HCT116 (cell line): ENCODE measurements at regions not wholly inside any gene's neighbourhood (a gene's known extent, or its start where the extent isn't known, plus 50 kb on each side); places are given as distances from the start of the nearest gene placed in this dataset.

Source experiments
- ATAC-seq: fragments of 200-7000 bp; cut with Tn5 transposase; 2 replicates; pipeline ENCODE4 v1.9.1; 2020; ENCODE audit warnings: mild to moderate bottlenecking, moderate library complexity
- BruUV-seq: library from RNA; stranded (reverse); fragments of 400-500 nt; replicated peaks from 2 replicates; lab custom pipeline; 2021; lab: Mats Ljungman, UMichigan
- CTCF ChIA-PET: fragments of 300-600 bp; sonication (Branson Sonifier 250); formaldehyde crosslinking; loops from one replicate; lab custom pipeline; 2021; ENCODE audit warnings: antibody characterized with exemption; lab: Charles Lee
- POLR2A ChIA-PET: fragments of 300-600, 350-600 bp; sonication (Branson Sonifier 250); formaldehyde crosslinking; loops from one replicate; lab custom pipeline; 2021; ENCODE audit warnings: antibody characterized with exemption; lab: Charles Lee
- RAD21 ChIA-PET, 2 experiments: fragments of 300-600 bp; sonication (Branson Sonifier 250); formaldehyde crosslinking; loops; one replicate each; lab custom pipeline; 2023; ENCODE audit warnings: low total read pairs in 2 of 2; ENCODE audit not compliant: uncharacterized antibody in 2 of 2, unreplicated experiment in 2 of 2, low non-redundant PET in 1 of 2; lab: Charles Lee
- DNase-seq: peaks from one replicate; pipeline ENCODE4 v3.0.0-alpha.2; 2010; ENCODE audit warnings: low read depth, low spot score
- H2AFZ ChIP-seq: fragments of 200-600 bp; shearing (Covaris generic), sonication (generic); 2 replicates; pipeline ENCODE4 v1.6.1; 2017; ENCODE audit warnings: low read depth, mixed run types, mixed read lengths, antibody characterized with exemption, low read length; ENCODE audit not compliant: poor library complexity, severe bottlenecking
- H3K27ac ChIP-seq: 2 replicates; pipeline ENCODE4 v1.5.1; 2012; ENCODE audit warnings: low read depth, low read length
- H3K27me3 ChIP-seq: fragments of 200-600 bp; sonication (generic); 2 replicates; pipeline ENCODE4 v1.6.1; 2016; ENCODE audit warnings: mixed run types, low read length, mixed read lengths; ENCODE audit not compliant: insufficient read depth
- H3K36me3 ChIP-seq, 2 experiments: fragments of 200-500 bp in 1 of 2; fragments of 200-600 bp in 1 of 2; sonication (Bioruptor generic) in 1 of 2; sonication (generic) in 1 of 2; 2 replicates each; pipeline versions ENCODE4 v1.5.1 to v1.6.1; 2014 to 2016; ENCODE audit warnings: low read length in 2 of 2, inconsistent platforms in 1 of 2, mixed read lengths in 1 of 2, mixed run types in 1 of 2; ENCODE audit not compliant: insufficient read depth in 2 of 2, control insufficient read depth in 1 of 2
- H3K4me1 ChIP-seq, 2 experiments: fragments of 200-600 bp in 1 of 2; sonication (generic) in 1 of 2; 2 replicates each; pipeline versions ENCODE4 v1.5.1 to v1.6.1; 2012 to 2017; ENCODE audit warnings: low read length in 2 of 2, inconsistent platforms in 1 of 2, mild to moderate bottlenecking in 1 of 2, mixed read lengths in 1 of 2, mixed run types in 1 of 2, moderate library complexity in 1 of 2; ENCODE audit not compliant: insufficient read depth in 2 of 2, control insufficient read depth in 1 of 2
- H3K4me2 ChIP-seq: fragments of 200-600 bp; sonication (generic); 2 replicates; pipeline ENCODE4 v1.6.1; 2017; ENCODE audit warnings: mixed run types, low read length, mixed read lengths
- H3K4me3 ChIP-seq, 2 experiments: fragments of 200-600 bp in 1 of 2; sonication (generic) in 1 of 2; replicated peaks in 1 of 2; 2 replicates each; pipeline ENCODE4 v1.5.1; 2011 to 2016; ENCODE audit warnings: low read length in 2 of 2, control low read depth in 1 of 2, low read depth in 1 of 2, mild to moderate bottlenecking in 1 of 2, mixed read lengths in 1 of 2, mixed run types in 1 of 2
- H3K79me2 ChIP-seq: fragments of 200-600 bp; sonication (generic); 2 replicates; pipeline ENCODE4 v1.6.1; 2017; ENCODE audit warnings: mild to moderate bottlenecking, mixed run types, low read length, moderate library complexity, mixed read lengths; ENCODE audit not compliant: insufficient read depth
- H3K9ac ChIP-seq: fragments of 200-600 bp; sonication (generic); 2 replicates; pipeline ENCODE4 v1.6.1; 2016; ENCODE audit warnings: low read length, mixed read lengths
- H3K9me2 ChIP-seq: fragments of 200-600 bp; sonication (generic), shearing (Covaris generic); 2 replicates; pipeline ENCODE4 v1.6.1; 2017; ENCODE audit warnings: mixed run types, mild to moderate bottlenecking, moderate library complexity; ENCODE audit not compliant: insufficient read depth
- H3K9me3 ChIP-seq, 2 experiments: fragments of 200-500 bp in 1 of 2; fragments of 200-600 bp in 1 of 2; sonication (Bioruptor generic) in 1 of 2; sonication (generic) in 1 of 2; 2 replicates each; pipeline ENCODE4 v1.6.1; 2014 to 2017; ENCODE audit warnings: low read length in 2 of 2, mixed read lengths in 2 of 2, inconsistent platforms in 1 of 2, low read depth in 1 of 2, mild to moderate bottlenecking in 1 of 2, mixed run types in 1 of 2, moderate library complexity in 1 of 2; ENCODE audit not compliant: control insufficient read depth in 1 of 2, insufficient read depth in 1 of 2
- H4K20me1 ChIP-seq: fragments of 200-600 bp; sonication (generic), shearing (Covaris generic); 2 replicates; pipeline ENCODE4 v1.6.1; 2017; ENCODE audit warnings: mixed run types, mild to moderate bottlenecking, moderate library complexity; ENCODE audit not compliant: insufficient read depth
- CBX3 ChIP-seq: IDR thresholded peaks from 2 replicates; pipeline ENCODE4 v1.6.1; 2012; ENCODE audit warnings: low read depth
- CEBPB ChIP-seq: IDR thresholded peaks from 2 replicates; pipeline ENCODE4 v1.6.1; 2012; ENCODE audit warnings: low read depth
- EGR1 ChIP-seq: IDR thresholded peaks from 2 replicates; pipeline ENCODE4 v1.6.1; 2012; ENCODE audit warnings: low read depth
- EZH2 ChIP-seq: fragments of 200-600 bp; sonication (generic); IDR thresholded peaks from 2 replicates; pipeline ENCODE4 v1.6.1; 2017; ENCODE audit warnings: antibody characterized with exemption, mixed run types
- FOSL1 ChIP-seq: IDR thresholded peaks from 2 replicates; pipeline ENCODE4 v1.6.1; 2012; ENCODE audit warnings: low read depth
- JUND ChIP-seq: IDR thresholded peaks from 2 replicates; pipeline ENCODE4 v1.6.1; 2012
- POLR2A ChIP-seq: IDR thresholded peaks from 2 replicates; pipeline ENCODE4 v1.7.0; 2011; ENCODE audit warnings: borderline replicate concordance; ENCODE audit not compliant: insufficient read depth, insufficient read length; ENCODE audit errors: extremely low read depth
- POLR2AphosphoS5 ChIP-seq: IDR thresholded peaks from 2 replicates; pipeline ENCODE4 v1.6.1; 2011; ENCODE audit warnings: mild to moderate bottlenecking, low read depth, low read length, moderate library complexity
- RAD21 ChIP-seq: IDR thresholded peaks from 2 replicates; pipeline ENCODE4 v1.6.1; 2012; ENCODE audit warnings: low read depth, mild to moderate bottlenecking
- SIN3A ChIP-seq: IDR thresholded peaks from 2 replicates; pipeline ENCODE4 v1.6.1; 2012; ENCODE audit warnings: low read depth
- TCF7L2 ChIP-seq: IDR thresholded peaks from 2 replicates; pipeline ENCODE4 v1.7.0; 2011; ENCODE audit warnings: borderline replicate concordance, inconsistent platforms; ENCODE audit not compliant: insufficient read depth, insufficient read length; ENCODE audit errors: extremely low read depth
- YY1 ChIP-seq: IDR thresholded peaks from 2 replicates; pipeline ENCODE4 v1.6.1; 2011; ENCODE audit warnings: low read length, low read depth, moderate library complexity, mild to moderate bottlenecking; ENCODE audit not compliant: insufficient replicate concordance; ENCODE audit errors: extremely low read depth
- ZFX ChIP-seq: fragments of 450-650 bp; IDR thresholded peaks from 2 replicates; pipeline ENCODE4 v1.6.1; 2017
- ZNF274 ChIP-seq: fragments of 200-500 bp; sonication (Bioruptor generic); IDR thresholded peaks from 2 replicates; pipeline ENCODE4 v1.6.1; 2014; ENCODE audit warnings: mild to moderate bottlenecking, low read depth, low read length, inconsistent platforms
- intact Hi-C: fragments of 100-400 bp; cut with micrococcal nuclease; formaldehyde crosslinking; loops from 2 replicates; pipeline ENCODE4 v1.10.0; 2022
- TF ChIP-seq, protein P1 (sequence below): IDR thresholded peaks from 2 replicates; pipeline ENCODE4 v1.6.1; 2012
- TF ChIP-seq, protein P2 (sequence below), 3 experiments: fragments of 200-600 bp in 1 of 3; sonication (generic) in 1 of 3; IDR thresholded peaks in 2 of 3; conservative IDR thresholded peaks in 1 of 3; 2 replicates each; pipeline ENCODE4 v1.5.1; 2012 to 2017; ENCODE audit warnings: low read depth in 2 of 3, low read length in 2 of 3, antibody characterized with exemption in 1 of 3, borderline replicate concordance in 1 of 3, control low read depth in 1 of 3, mild to moderate bottlenecking in 1 of 3, mixed read lengths in 1 of 3, mixed run types in 1 of 3, moderate library complexity in 1 of 3; ENCODE audit not compliant: insufficient read depth in 1 of 3

DNA sequence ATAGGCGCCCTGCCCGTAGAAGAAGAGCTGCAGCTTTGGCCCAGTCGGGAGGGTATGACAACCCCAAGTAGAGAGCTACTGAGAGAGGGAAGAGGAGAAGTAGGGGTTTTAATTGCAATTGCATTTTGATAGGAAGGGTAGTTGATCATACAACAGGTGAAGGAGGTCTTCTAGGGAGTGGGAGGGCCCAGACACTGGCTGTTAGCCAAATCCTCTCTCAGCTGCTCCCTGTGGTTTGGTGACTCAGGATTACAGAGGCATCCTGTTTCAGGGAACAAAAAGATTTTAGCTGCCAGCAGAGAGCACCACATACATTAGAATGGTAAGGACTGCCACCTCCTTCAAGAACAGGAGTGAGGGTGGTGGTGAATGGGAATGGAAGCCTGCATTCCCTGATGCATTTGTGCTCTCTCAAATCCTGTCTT is 408.9 kb upstream of the THBS1 start:
- BruUV-seq, result no TSS peak
- Histone ChIP-seq H3K9ac (no peak overlapping the region), H4K20me1 (no peaks in the 10 kb centered on the region), H3K27ac (no peak overlapping the region), H3K9me2 (no peaks in the 10 kb centered on the region), H3K9me3 (no peaks in the 10 kb centered on the region), H3K4me1 (peaks cover 7 to 16% of the 10 kb centered on the region in 2 experiments; a peak in 3 of 4 replicates), H3K4me3 (no peak overlapping the region), H3K36me3 (no peaks in the 10 kb centered on the region), H3K79me2 (no peaks in the 10 kb centered on the region), H3K27me3 (no peaks in the 10 kb centered on the region), H2AFZ (no peak overlapping the region), H3K4me2 (peak overlapping the region; percentile 27; the same call in 1 of the 2 replicates)
- peak; percentile 82 for DNase-seq
- intact Hi-C loops, result loop anchor here (1.0 to 2.0 kb wide), 2 partner anchors 408 to 585 kb away; no protein-coding TSS in a partner anchor
- ChIA-PET POLR2A (interaction anchor here (1.9 kb wide), 1 partner anchor 409 kb away, joined by 11 read pairs; the partner anchor contains the start of gene THBS1), RAD21 (interaction anchor here (1.2 to 2.0 kb wide), 5 partner anchors 408 to 585 kb away, joined by 3 to 13 read pairs (median 6); partner anchors contain the start of gene THBS1 (in 2 of the 2)), CTCF (interaction anchor here (0.6 to 3.0 kb wide), 9 partner anchors 9 to 585 kb away, joined by 3 to 50 read pairs (median 3); partner anchors contain the start of gene THBS1)
- peak; percentile 99 for ATAC-seq
- TF ChIP-seq SIN3A (no peak), POLR2A (no peak), EZH2 (no peak), JUND (peak; percentile 54), RAD21 (peak; percentile 86), FOSL1 (peak; percentile 48; the same call in 1 of the 2 replicates), ZNF274 (no peak), POLR2AphosphoS5 (no peak), EGR1 (no peak), YY1 (no peak), TCF7L2 (no peak), ZFX (no peak), CBX3 (no peak), CEBPB (no peak)
- TF ChIP-seq, protein P1, sequence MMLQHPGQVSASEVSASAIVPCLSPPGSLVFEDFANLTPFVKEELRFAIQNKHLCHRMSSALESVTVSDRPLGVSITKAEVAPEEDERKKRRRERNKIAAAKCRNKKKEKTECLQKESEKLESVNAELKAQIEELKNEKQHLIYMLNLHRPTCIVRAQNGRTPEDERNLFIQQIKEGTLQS, result no peak
- TF ChIP-seq, protein P2, sequence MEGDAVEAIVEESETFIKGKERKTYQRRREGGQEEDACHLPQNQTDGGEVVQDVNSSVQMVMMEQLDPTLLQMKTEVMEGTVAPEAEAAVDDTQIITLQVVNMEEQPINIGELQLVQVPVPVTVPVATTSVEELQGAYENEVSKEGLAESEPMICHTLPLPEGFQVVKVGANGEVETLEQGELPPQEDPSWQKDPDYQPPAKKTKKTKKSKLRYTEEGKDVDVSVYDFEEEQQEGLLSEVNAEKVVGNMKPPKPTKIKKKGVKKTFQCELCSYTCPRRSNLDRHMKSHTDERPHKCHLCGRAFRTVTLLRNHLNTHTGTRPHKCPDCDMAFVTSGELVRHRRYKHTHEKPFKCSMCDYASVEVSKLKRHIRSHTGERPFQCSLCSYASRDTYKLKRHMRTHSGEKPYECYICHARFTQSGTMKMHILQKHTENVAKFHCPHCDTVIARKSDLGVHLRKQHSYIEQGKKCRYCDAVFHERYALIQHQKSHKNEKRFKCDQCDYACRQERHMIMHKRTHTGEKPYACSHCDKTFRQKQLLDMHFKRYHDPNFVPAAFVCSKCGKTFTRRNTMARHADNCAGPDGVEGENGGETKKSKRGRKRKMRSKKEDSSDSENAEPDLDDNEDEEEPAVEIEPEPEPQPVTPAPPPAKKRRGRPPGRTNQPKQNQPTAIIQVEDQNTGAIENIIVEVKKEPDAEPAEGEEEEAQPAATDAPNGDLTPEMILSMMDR (IDR thresholded peaks at IDR 0.05 in 2 of 3, conservative IDR thresholded peaks at IDR 0.05 in 1 of 3; ENCODE audit: borderline replicate concordance in 1 of 3, insufficient read depth in 1 of 3, low read depth in 2 of 3, low read length in 2 of 3), result peak; percentile 41 to 64 (median 62); a peak in 4 of 6 replicates
